Neuronal stem cell (in vitro differentiated cells): ENCODE measurements at regions not wholly inside any gene's neighbourhood (a gene's known extent, or its start where the extent isn't known, plus 50 kb on each side); places are given as distances from the start of the nearest gene placed in this dataset.

ENCODE experiments used
- DNase-seq: peaks from one replicate; pipeline ENCODE4 v3.0.0-alpha.2; 2013; ENCODE audit warnings: low spot score
- H2AFZ ChIP-seq: one replicate; pipeline ENCODE4 v1.6.1; 2013; ENCODE audit warnings: mild to moderate bottlenecking, low read length, inconsistent platforms
- H2AK5ac ChIP-seq: 2 replicates; pipeline ENCODE4 v1.6.1; 2013; ENCODE audit warnings: low read depth, mild to moderate bottlenecking, inconsistent platforms, low read length, moderate library complexity, mixed read lengths
- H2BK120ac ChIP-seq: 2 replicates; pipeline ENCODE4 v1.6.1; 2013; ENCODE audit warnings: low read depth, mild to moderate bottlenecking, inconsistent platforms, low read length, moderate library complexity, mixed read lengths
- H2BK12ac ChIP-seq: one replicate; pipeline ENCODE4 v1.6.1; 2013; ENCODE audit warnings: low read length, inconsistent platforms
- H2BK15ac ChIP-seq: 2 replicates; pipeline ENCODE4 v1.6.1; 2013; ENCODE audit warnings: mild to moderate bottlenecking, low read length, inconsistent platforms, mixed read lengths
- H2BK5ac ChIP-seq: one replicate; pipeline ENCODE4 v1.6.1; 2013; ENCODE audit warnings: inconsistent platforms, mild to moderate bottlenecking, low read length, moderate library complexity
- H3K14ac ChIP-seq: one replicate; pipeline ENCODE4 v1.6.1; 2013; ENCODE audit warnings: low read length, inconsistent platforms
- H3K18ac ChIP-seq: 2 replicates; pipeline ENCODE4 v1.6.1; 2013; ENCODE audit warnings: low read length, inconsistent platforms
- H3K23ac ChIP-seq: 2 replicates; pipeline ENCODE4 v1.6.1; 2013; ENCODE audit warnings: low read depth, mild to moderate bottlenecking, mixed read lengths, low read length, inconsistent platforms; ENCODE audit not compliant: poor library complexity
- H3K27ac ChIP-seq: replicated peaks from 3 replicates; pipeline ENCODE4 v1.5.1; 2013; ENCODE audit warnings: low read length, inconsistent platforms
- H3K27me3 ChIP-seq, 3 experiments: 2 replicates each; pipeline ENCODE4 v1.6.1; 2013; ENCODE audit warnings: low read length in 3 of 3, mild to moderate bottlenecking in 2 of 3, inconsistent platforms in 1 of 3, low read depth in 1 of 3, mixed read lengths in 1 of 3, moderate library complexity in 1 of 3; ENCODE audit not compliant: control insufficient read depth in 3 of 3, insufficient read depth in 3 of 3
- H3K36me3 ChIP-seq, 2 donors: replicated peaks in 1 of 2; 2 replicates each; pipeline ENCODE4 v1.6.1; 2013; ENCODE audit warnings: low read length in 2 of 2; ENCODE audit not compliant: control insufficient read depth in 2 of 2, insufficient read depth in 2 of 2
- H3K4ac ChIP-seq: 2 replicates; pipeline ENCODE4 v1.6.1; 2013; ENCODE audit warnings: inconsistent platforms, mild to moderate bottlenecking, low read length, moderate library complexity
- H3K4me1 ChIP-seq, 2 donors: 1 replicate in 1 of 2; 2 replicates in 1 of 2; pipeline ENCODE4 v1.6.1; 2013; ENCODE audit warnings: low read length in 2 of 2, low read depth in 1 of 2; ENCODE audit not compliant: control insufficient read depth in 2 of 2, insufficient read depth in 1 of 2
- H3K4me2 ChIP-seq: one replicate; pipeline ENCODE4 v1.6.1; 2013; ENCODE audit warnings: mild to moderate bottlenecking, low read length, inconsistent platforms; ENCODE audit not compliant: insufficient read depth, poor library complexity, severe bottlenecking
- H3K4me3 ChIP-seq, 2 donors: 2 replicates each; pipeline ENCODE4 v1.5.1; 2013; ENCODE audit warnings: low read length in 2 of 2, mild to moderate bottlenecking in 2 of 2, inconsistent platforms in 1 of 2, moderate library complexity in 1 of 2
- H3K79me1 ChIP-seq: one replicate; pipeline ENCODE4 v1.6.1; 2013; ENCODE audit warnings: low read depth, mild to moderate bottlenecking, inconsistent platforms, low read length, moderate library complexity
- H3K9ac ChIP-seq: one replicate; pipeline ENCODE4 v1.6.1; 2013; ENCODE audit warnings: mild to moderate bottlenecking, low read depth, low read length, inconsistent platforms; ENCODE audit not compliant: poor library complexity
- H3K9me3 ChIP-seq, 2 donors: replicated peaks in 1 of 2; 2 replicates each; pipeline versions ENCODE3 to v1.6.1; 2013; ENCODE audit warnings: low read length in 2 of 2, mild to moderate bottlenecking in 2 of 2, inconsistent platforms in 1 of 2, low read depth in 1 of 2, mixed read lengths in 1 of 2, moderate library complexity in 1 of 2; ENCODE audit not compliant: control insufficient read depth in 2 of 2, insufficient read depth in 1 of 2
- H4K8ac ChIP-seq: one replicate; pipeline ENCODE4 v1.6.1; 2013; ENCODE audit warnings: low read depth, mild to moderate bottlenecking, inconsistent platforms, low read length, moderate library complexity
- H4K91ac ChIP-seq: one replicate; pipeline ENCODE4 v1.6.1; 2013; ENCODE audit warnings: low read length, low read depth, mild to moderate bottlenecking, inconsistent platforms; ENCODE audit not compliant: poor library complexity
- WGBS, 2 donors: extraction: QIAGEN DNeasy Blood & Tissue Kit; methylation state at CpG; one replicate each; pipeline ENCODE4 v1.1.7; 2013; ENCODE audit warnings: missing lambda C conversion rate in 2 of 2, mixed read lengths in 1 of 2; ENCODE audit not compliant: insufficient read length in 2 of 2, insufficient replicate concordance in 1 of 2; ENCODE audit errors: extremely low coverage in 2 of 2; 5-methylcytosine and 5-hydroxymethylcytosine counted together

DNA sequence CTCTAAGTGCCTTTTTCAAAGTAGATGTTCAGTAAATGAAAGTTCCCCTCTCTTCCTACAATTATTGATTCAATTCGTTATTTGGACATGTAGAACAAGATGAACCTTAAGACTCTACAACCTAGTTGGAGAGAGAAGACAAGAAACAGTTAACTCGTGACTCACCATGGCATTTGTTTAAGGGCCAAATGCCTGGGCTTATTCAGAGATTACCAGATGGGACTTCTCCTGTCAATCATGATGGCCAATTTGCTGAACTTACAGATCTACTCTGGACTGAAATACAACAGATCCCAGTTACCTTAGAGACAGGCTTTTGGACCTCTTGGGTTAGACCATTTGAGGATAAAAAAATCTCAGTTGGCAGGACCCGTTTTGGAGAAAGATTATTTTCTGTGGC lies 93.5 kb downstream of the C1orf94 start:
- Histone ChIP-seq H3K4ac (no peak overlapping the region), H3K79me1 (no peaks in the 10 kb centered on the region), H3K9me3 (no peaks in the 10 kb centered on the region), H3K27me3 (no peaks in the 10 kb centered on the region), H3K14ac (no peak overlapping the region), H3K4me1 (peaks cover 0 to 3% of the 10 kb centered on the region in 2 donors), H2BK120ac (no peak overlapping the region), H3K36me3 (no peaks in the 10 kb centered on the region), H3K18ac (no peak overlapping the region), H4K91ac (no peak overlapping the region), H3K23ac (no peak overlapping the region), H4K8ac (no peak overlapping the region), H2AFZ (no peak overlapping the region), H2BK15ac (no peak overlapping the region), H2BK5ac (no peak overlapping the region), H2BK12ac (no peak overlapping the region), H2AK5ac (no peak overlapping the region), H3K4me3 (no peak overlapping the region), H3K4me2 (no peak overlapping the region), H3K27ac (no peak overlapping the region), H3K9ac (no peak overlapping the region)
- no peak for DNase-seq
- WGBS, 2 donors: no CpG with 5 or more reads among the region's 3 CpGs

DNA sequence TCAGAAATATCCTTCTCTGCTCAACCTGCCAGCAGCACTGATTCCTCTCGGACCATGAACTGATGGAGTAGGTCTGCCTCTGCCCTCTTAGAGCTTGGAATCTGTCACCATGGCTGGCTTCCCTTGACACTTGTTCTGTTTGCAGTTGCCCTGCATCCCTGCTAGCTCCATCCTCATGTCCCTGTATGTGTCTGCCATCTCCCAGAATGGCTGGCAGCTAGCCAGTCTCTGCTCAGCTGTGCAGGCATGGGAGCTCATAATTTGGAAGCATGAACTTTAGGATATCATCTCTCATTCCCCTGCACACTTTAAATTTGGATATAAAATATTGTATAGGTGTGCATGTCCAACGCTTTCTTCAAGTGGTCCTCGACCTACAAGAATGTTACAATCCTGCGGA lies 95.4 kb downstream of the C1orf94 start:
- H3K23ac ChIP-seq: no peak overlapping the region
- H3K9me3 ChIP-seq: no peaks in the 10 kb centered on the region
- no peak overlapping the region for H3K27ac ChIP-seq
- WGBS, 2 donors: no CpG with 5 or more reads among the region's 4 CpGs
- H3K79me1 ChIP-seq: no peaks in the 10 kb centered on the region
- no peak overlapping the region for H3K4me2 ChIP-seq
- H2BK120ac ChIP-seq: no peak overlapping the region
- no peak overlapping the region for H3K14ac ChIP-seq
- no peak overlapping the region for H3K4ac ChIP-seq
- H4K91ac ChIP-seq: no peak overlapping the region
- no peak for DNase-seq
- no peak overlapping the region for H3K9ac ChIP-seq
- no peak overlapping the region for H2BK12ac ChIP-seq
- no peak overlapping the region for H2BK15ac ChIP-seq
- H2BK5ac ChIP-seq: no peak overlapping the region
- H3K36me3 ChIP-seq: no peaks in the 10 kb centered on the region
- no peak overlapping the region for H2AFZ ChIP-seq
- no peaks in the 10 kb centered on the region for H3K4me1 ChIP-seq
- no peak overlapping the region for H3K18ac ChIP-seq
- no peak overlapping the region for H3K4me3 ChIP-seq
- H4K8ac ChIP-seq: no peak overlapping the region
- H2AK5ac ChIP-seq: no peak overlapping the region
- no peaks in the 10 kb centered on the region for H3K27me3 ChIP-seq

DNA sequence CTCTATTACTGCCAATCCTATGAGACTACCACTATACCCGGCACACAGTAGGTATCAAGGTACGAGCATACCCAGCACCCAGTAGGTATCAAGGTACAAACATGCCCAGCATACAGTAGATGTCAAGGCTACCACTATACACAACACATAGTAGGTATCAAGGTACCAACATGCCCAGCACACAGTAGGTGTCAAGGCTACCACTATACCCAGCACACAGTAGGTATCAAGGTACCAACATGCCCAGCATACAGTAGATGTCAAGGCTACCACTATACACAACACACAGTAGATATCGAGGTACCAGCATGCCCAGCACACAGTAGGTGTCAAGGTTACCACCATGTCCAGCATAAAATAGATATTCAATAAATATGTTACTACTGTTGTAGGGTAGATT lies 98.4 kb downstream of the C1orf94 start:
- Histone ChIP-seq H3K18ac (no peak overlapping the region), H2BK5ac (no peak overlapping the region), H3K4me1 (no peaks in the 10 kb centered on the region), H2BK120ac (no peak overlapping the region), H3K79me1 (no peaks in the 10 kb centered on the region), H3K9ac (no peak overlapping the region), H2AFZ (no peak overlapping the region), H4K91ac (no peak overlapping the region), H4K8ac (no peak overlapping the region), H2AK5ac (no peak overlapping the region), H3K4ac (no peak overlapping the region), H3K36me3 (no peaks in the 10 kb centered on the region), H3K4me3 (no peak overlapping the region), H3K9me3 (no peaks in the 10 kb centered on the region), H3K4me2 (no peak overlapping the region), H3K27me3 (no peaks in the 10 kb centered on the region), H3K27ac (no peak overlapping the region), H3K14ac (no peak overlapping the region), H2BK12ac (no peak overlapping the region), H2BK15ac (no peak overlapping the region), H3K23ac (no peak overlapping the region)
- no CpG with 5 or more reads among the region's 3 CpGs for WGBS, 2 donors
- DNase-seq: no peak

DNA sequence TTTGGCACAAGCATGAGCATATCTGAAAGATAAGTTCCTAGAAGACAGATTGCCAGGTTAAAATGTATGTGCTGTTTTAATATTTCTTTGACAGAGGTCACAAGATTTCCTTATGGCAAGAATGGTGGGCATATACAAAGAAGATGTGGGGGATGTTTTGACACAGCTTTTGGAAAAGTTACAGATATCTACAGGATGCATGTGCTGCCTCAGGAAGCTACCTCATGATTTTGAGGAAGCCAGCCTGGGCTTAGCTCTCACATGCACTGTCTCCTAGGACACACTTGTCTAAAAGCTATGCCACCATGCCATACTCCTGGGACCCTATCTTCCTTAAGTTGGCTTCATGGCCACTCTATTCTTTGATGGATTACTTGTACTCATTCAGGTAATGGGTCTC lies 99.9 kb downstream of the C1orf94 start:
- no peak for DNase-seq
- Histone ChIP-seq H3K18ac (no peak overlapping the region), H3K9ac (no peak overlapping the region), H4K8ac (no peak overlapping the region), H2BK5ac (no peak overlapping the region), H2AK5ac (no peak overlapping the region), H2AFZ (no peak overlapping the region), H2BK12ac (no peak overlapping the region), H2BK15ac (no peak overlapping the region), H3K23ac (no peak overlapping the region), H3K4ac (no peak overlapping the region), H3K36me3 (no peaks in the 10 kb centered on the region), H3K79me1 (no peaks in the 10 kb centered on the region), H3K4me3 (no peak overlapping the region), H3K4me2 (no peak overlapping the region), H3K9me3 (no peaks in the 10 kb centered on the region), H2BK120ac (no peak overlapping the region), H3K14ac (no peak overlapping the region), H4K91ac (no peak overlapping the region), H3K27ac (no peak overlapping the region), H3K4me1 (no peaks in the 10 kb centered on the region), H3K27me3 (no peaks in the 10 kb centered on the region)
